CD8-positive, alpha-beta memory T cell (primary cell): ENCODE measurements at regions not wholly inside any gene's neighbourhood (a gene's known extent, or its start where the extent isn't known, plus 50 kb on each side); places are given as distances from the start of the nearest gene placed in this dataset.
A peak's percentile ranks its signal among the peaks of the same experiment; 100 is the strongest.

ENCODE experiments used
- CTCF ChIA-PET: fragments of 350-600 bp; sonication (Branson Sonifier 250); formaldehyde crosslinking; loops from one replicate; lab custom pipeline; 2021; ENCODE audit warnings: antibody characterized with exemption; lab: Charles Lee
- POLR2A ChIA-PET: fragments of 350-600 bp; sonication (Branson Sonifier 250); formaldehyde crosslinking; loops from one replicate; lab custom pipeline; 2021; ENCODE audit warnings: antibody characterized with exemption; lab: Charles Lee
- DNase-seq, 5 donors: peaks; one replicate each; pipeline versions ENCODE4 v3.0.0 to v3.0.0-alpha.2; 2020 to 2022; ENCODE audit warnings: mixed read lengths in 1 of 5
- H3K27ac ChIP-seq: one replicate; pipeline ENCODE4 v1.7.0; 2013; ENCODE audit warnings: low read depth, mild to moderate bottlenecking, low read length, moderate library complexity
- H3K27me3 ChIP-seq: 2 replicates; pipeline ENCODE4 v1.7.0; 2013; ENCODE audit warnings: low read length, mild to moderate bottlenecking; ENCODE audit not compliant: insufficient read depth, poor library complexity, severe bottlenecking
- H3K36me3 ChIP-seq: 2 replicates; pipeline ENCODE4 v1.7.0; 2013; ENCODE audit warnings: mild to moderate bottlenecking, low read length, moderate library complexity; ENCODE audit not compliant: insufficient read depth
- H3K4me1 ChIP-seq: 2 replicates; pipeline ENCODE4 v1.7.0; 2013; ENCODE audit warnings: mild to moderate bottlenecking, low read length, moderate library complexity; ENCODE audit not compliant: insufficient read depth
- H3K4me3 ChIP-seq: 2 replicates; pipeline ENCODE4 v1.7.0; 2013; ENCODE audit warnings: mild to moderate bottlenecking, low read length
- H3K9me3 ChIP-seq: 2 replicates; pipeline ENCODE4 v1.7.0; 2013; ENCODE audit warnings: mild to moderate bottlenecking, low read length
- H3K27ac Mint-ChIP-seq, 8 donors: one replicate each; pipeline ENCODE4 v1.8.0; 2020 to 2021; ENCODE audit warnings: mixed read lengths in 8 of 8, mild to moderate bottlenecking in 6 of 8, inconsistent platforms in 3 of 8, moderate library complexity in 3 of 8
- H3K27me3 Mint-ChIP-seq, 2 donors: one replicate each; pipeline ENCODE4 v1.8.0; 2020 to 2021; ENCODE audit warnings: mixed read lengths in 2 of 2, mild to moderate bottlenecking in 1 of 2, moderate library complexity in 1 of 2
- H3K36me3 Mint-ChIP-seq, 3 donors: one replicate each; pipeline ENCODE4 v1.8.0; 2020 to 2021; ENCODE audit warnings: mixed read lengths in 3 of 3, inconsistent platforms in 1 of 3, mild to moderate bottlenecking in 1 of 3
- H3K4me1 Mint-ChIP-seq, 3 donors: one replicate each; pipeline ENCODE4 v1.8.0; 2020 to 2021; ENCODE audit warnings: mixed read lengths in 3 of 3, inconsistent platforms in 1 of 3, mild to moderate bottlenecking in 1 of 3
- H3K4me3 Mint-ChIP-seq, 7 donors: one replicate each; pipeline ENCODE4 v1.8.0; 2020 to 2021; ENCODE audit warnings: mixed read lengths in 7 of 7, mild to moderate bottlenecking in 6 of 7, moderate library complexity in 4 of 7, inconsistent platforms in 2 of 7
- H3K9me3 Mint-ChIP-seq, 5 donors: one replicate each; pipeline ENCODE4 v1.8.0; 2020 to 2022; ENCODE audit warnings: mixed read lengths in 5 of 5, mild to moderate bottlenecking in 3 of 5, moderate library complexity in 2 of 5, inconsistent platforms in 1 of 5

DNA sequence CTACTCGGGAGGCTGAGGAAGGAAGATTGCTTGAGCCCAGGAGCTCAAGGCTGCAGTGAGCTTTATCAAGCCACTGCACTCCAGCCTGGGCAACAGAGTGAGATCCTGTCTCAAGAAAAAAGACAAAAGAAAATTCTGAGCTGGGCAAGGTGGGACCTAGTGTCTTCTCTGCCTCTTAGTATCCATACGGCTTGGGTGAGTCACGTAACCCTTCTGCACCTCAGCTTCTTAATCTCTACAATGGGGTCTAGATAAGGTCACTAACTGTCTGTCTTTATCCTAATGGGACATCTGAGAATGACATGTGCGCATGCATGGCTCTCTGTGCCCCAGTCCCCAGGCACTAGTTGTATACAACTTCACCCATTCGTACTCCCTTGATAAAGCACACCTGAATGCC, 53.4 kb upstream of the TLK1 start:
- Histone ChIP-seq H3K4me3 (no peak overlapping the region), H3K4me1 (peaks cover 20% of the 10 kb centered on the region), H3K27me3 (no peaks in the 10 kb centered on the region), H3K36me3 (no peaks in the 10 kb centered on the region), H3K27ac (no peak overlapping the region), H3K9me3 (no peaks in the 10 kb centered on the region)
- H3K4me1 Mint-ChIP-seq = peaks cover 15 to 24% (median 18%) of the 10 kb centered on the region in 3 donors
- POLR2A ChIA-PET = no interaction called here
- peaks cover 0 to 5% (median 3%) of the 10 kb centered on the region in 5 donors for H3K9me3 Mint-ChIP-seq
- H3K27me3 Mint-ChIP-seq = no peaks in the 10 kb centered on the region
- DNase-seq = no peak
- H3K36me3 Mint-ChIP-seq = peaks cover 0 to 8% (median 0%) of the 10 kb centered on the region in 3 donors
- no peak overlapping the region for H3K27ac Mint-ChIP-seq
- no peak overlapping the region for H3K4me3 Mint-ChIP-seq
- CTCF ChIA-PET = interaction anchor here (0.6 kb wide), 1 partner anchor 13 kb away, joined by 3 read pairs; no protein-coding TSS in a partner anchor

DNA sequence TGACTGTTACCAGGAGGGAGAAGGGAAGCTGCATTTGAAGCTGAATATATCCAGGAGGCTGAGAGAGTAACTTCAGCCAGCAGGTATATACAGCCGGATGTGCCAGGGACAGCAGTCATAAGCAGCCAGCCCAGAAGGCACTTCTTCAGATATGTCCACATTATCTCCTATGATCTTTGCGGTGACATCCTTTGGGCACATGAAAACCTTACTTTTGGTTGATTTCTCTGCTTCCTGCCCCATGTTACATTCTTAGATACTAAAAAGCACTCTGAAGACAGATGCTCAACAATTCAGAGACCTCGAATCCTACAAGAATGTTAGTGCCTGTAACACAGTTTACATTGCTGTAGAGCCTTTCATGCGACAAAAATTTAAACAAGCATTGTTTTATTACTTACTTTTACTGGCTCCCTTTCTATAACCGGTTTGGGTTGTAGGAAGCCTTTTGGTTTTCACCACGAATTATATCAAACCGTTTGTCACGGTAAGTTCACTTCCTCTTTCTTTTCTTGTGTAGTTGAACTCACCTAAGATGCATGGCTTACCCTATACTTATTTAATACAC, 50.3 kb upstream of the TLK1 start:
- peak overlapping the region; percentile 56 to 74 (median 64) for H3K4me3 Mint-ChIP-seq
- H3K4me3 ChIP-seq = peak overlapping the region; percentile 52
- ChIA-PET CTCF (no interaction called here), POLR2A (interaction anchor here (1.0 kb wide), 1 partner anchor 38 kb away, joined by 3 read pairs; no protein-coding TSS in a partner anchor)
- H3K27me3 Mint-ChIP-seq = no peaks in the 10 kb centered on the region
- H3K27ac Mint-ChIP-seq = peak overlapping the region; percentile 19 to 83 (median 58)
- H3K9me3 ChIP-seq = no peaks in the 10 kb centered on the region
- H3K27me3 ChIP-seq = no peaks in the 10 kb centered on the region
- H3K36me3 ChIP-seq = no peaks in the 10 kb centered on the region
- peaks cover 15 to 24% (median 18%) of the 10 kb centered on the region in 3 donors for H3K4me1 Mint-ChIP-seq
- no peaks in the 10 kb centered on the region for H3K36me3 Mint-ChIP-seq
- peak; percentile 5 to 58 (median 36) for DNase-seq
- H3K4me1 ChIP-seq = peaks cover 20% of the 10 kb centered on the region
- H3K27ac ChIP-seq = no peak overlapping the region
- H3K9me3 Mint-ChIP-seq = peaks cover 0 to 5% (median 0%) of the 10 kb centered on the region in 5 donors
